ENCODE measurements at regions not wholly inside any gene's neighbourhood (a gene's known extent, or its start where the extent isn't known, plus 50 kb on each side); places are given as distances from the start of the nearest gene placed in this dataset.

GRCh38 chr22:19576460-19577421, 52.5 kb upstream of the CLDN5 start:
- H3K36me3 ChIP-seq (ENCODE audit: control insufficient read depth in 2 of 4, insufficient read depth in 4 of 4, low read length in 3 of 4) = no peaks in the 10 kb centered on the region
- TF ChIP-seq RAD21 (IDR thresholded peaks at IDR 0.05 in 1 of 2, conservative IDR thresholded peaks at IDR 0.05 in 1 of 2; ENCODE audit: low read depth in 2 of 2, low read length in 2 of 2) = peak; percentile 52 to 61; a peak in 3 of 4 replicates
- no peak for TF ChIP-seq RXRA (IDR thresholded peaks at IDR 0.05; ENCODE audit: insufficient read depth, low read depth, low read length)
- no peak for TF ChIP-seq SIRT6 (IDR thresholded peaks at IDR 0.05; ENCODE audit: low read length)
- TF ChIP-seq CTCF (IDR thresholded peaks at IDR 0.05; ENCODE audit: control extremely low read depth in 1 of 3, insufficient read depth in 1 of 3, low read depth in 1 of 3, low read length in 3 of 3) = peak; percentile 12 to 17 (median 13); a peak in 3 of 4 replicates

More at GRCh38 chr22:19576460-19577421, 52.5 kb upstream of the CLDN5 start:
- no peaks in the 10 kb centered on the region for H3K27me3 ChIP-seq (replicated peaks in 1 of 4; ENCODE audit: control insufficient read depth in 3 of 4, extremely low read depth in 1 of 4, insufficient read depth in 3 of 4, low read length in 3 of 4)
- no peak overlapping the region for H4K5ac ChIP-seq (ENCODE audit: insufficient read length, low read depth, low read length)
- no peak overlapping the region for H3K4me3 ChIP-seq (ENCODE audit: extremely low read depth in 1 of 4, insufficient read depth in 2 of 4, low read depth in 3 of 4, low read length in 4 of 4)
- WGBS, 2 experiments (ENCODE audit: extremely low coverage in 1 of 2, insufficient coverage in 1 of 2, insufficient read length in 1 of 2, insufficient replicate concordance in 2 of 2, low coverage in 1 of 2, low lambda C conversion rate in 2 of 2, missing lambda C conversion rate in 1 of 2) = 72% methylated on average over 16 of the region's 16 CpGs; no CpG with 5 or more reads in 1 of the 2 experiments
- H4K91ac ChIP-seq (replicated peaks; ENCODE audit: insufficient read length, low read length) = no peak overlapping the region
- no peak overlapping the region for H3K56ac ChIP-seq (replicated peaks; ENCODE audit: insufficient read length, low read depth, low read length)
- H4K8ac ChIP-seq (ENCODE audit: extremely low read depth, insufficient read depth, low read length) = peak overlapping the region; percentile 38; the same call in 1 of the 2 replicates
- H3K14ac ChIP-seq (ENCODE audit: insufficient read length) = no peak overlapping the region
- DNase-seq (ENCODE audit: low read depth in 1 of 2, low spot score in 2 of 2) (no peak), FAIRE-seq (no peak)
- H2AFZ ChIP-seq (ENCODE audit: low read length) = peak overlapping the region; percentile 77
- H3K79me1 ChIP-seq (ENCODE audit: low read depth, low read length) = no peaks in the 10 kb centered on the region
- no peaks in the 10 kb centered on the region for H4K20me1 ChIP-seq (replicated peaks in 1 of 2; ENCODE audit: control insufficient read depth in 1 of 2, insufficient read depth in 2 of 2, low read length in 2 of 2)
- no peaks in the 10 kb centered on the region for H3K23me2 ChIP-seq (ENCODE audit: low read depth, low read length)
- no peak overlapping the region for H3K4me2 ChIP-seq (ENCODE audit: insufficient read depth in 1 of 2, low read depth in 2 of 2, low read length in 2 of 2)
- H2BK15ac ChIP-seq (ENCODE audit: low read length) = no peak overlapping the region; the same call in 1 of the 2 replicates
- no peaks in the 10 kb centered on the region for H3K9me3 ChIP-seq (ENCODE audit: insufficient read depth in 2 of 2, low read depth in 1 of 2, low read length in 1 of 2)
- peaks cover 0 to 3% (median under 1%) of the 10 kb centered on the region in 4 experiments; a peak in 3 of 7 replicates for H3K4me1 ChIP-seq (replicated peaks in 1 of 4; ENCODE audit: control insufficient read depth in 3 of 4, insufficient read depth in 4 of 4, low read length in 3 of 4)
- ChIA-PET POLR2A (ENCODE audit: partially characterized antibody) (interaction anchor here (1.1 kb wide), 1 partner anchor 22 kb away, joined by 3 read pairs; no protein-coding TSS in a partner anchor), CTCF (ENCODE audit: partially characterized antibody) (interaction anchor here (0.6 to 2.1 kb wide), 6 partner anchors 15 to 72 kb away, joined by 3 to 14 read pairs (median 4); no protein-coding TSS in a partner anchor)
- H3K18ac ChIP-seq (ENCODE audit: extremely low read depth, low read length) = no peak overlapping the region
- H2AK5ac ChIP-seq (ENCODE audit: low read depth, low read length) = no peak overlapping the region
- H3K9ac ChIP-seq (replicated peaks in 1 of 4; ENCODE audit: extremely low read depth in 1 of 4, low read depth in 3 of 4, low read length in 3 of 4) = no peak overlapping the region
- no peak overlapping the region for H2BK5ac ChIP-seq (ENCODE audit: low read depth, low read length)
- H3K79me2 ChIP-seq (ENCODE audit: control insufficient read depth in 1 of 2, insufficient read depth in 2 of 2, low read length in 2 of 2) = no peaks in the 10 kb centered on the region
- no peak overlapping the region for H2BK120ac ChIP-seq (replicated peaks; ENCODE audit: low read depth, low read length)
- no peak overlapping the region for H2BK12ac ChIP-seq (ENCODE audit: low read depth, low read length)
- no peak overlapping the region for H2BK20ac ChIP-seq (ENCODE audit: low read length)
- no peak overlapping the region for H3K4ac ChIP-seq (replicated peaks; ENCODE audit: insufficient read length, low read depth, low read length)
- H3K23ac ChIP-seq (ENCODE audit: insufficient read length) = no peak overlapping the region
- H3K27ac ChIP-seq (ENCODE audit: low read depth, low read length) = no peak overlapping the region

All from H1 (cell line).